ENCODE measurements at regions not wholly inside any gene's neighbourhood (a gene's known extent, or its start where the extent isn't known, plus 50 kb on each side); places are given as distances from the start of the nearest gene placed in this dataset.

DNA sequence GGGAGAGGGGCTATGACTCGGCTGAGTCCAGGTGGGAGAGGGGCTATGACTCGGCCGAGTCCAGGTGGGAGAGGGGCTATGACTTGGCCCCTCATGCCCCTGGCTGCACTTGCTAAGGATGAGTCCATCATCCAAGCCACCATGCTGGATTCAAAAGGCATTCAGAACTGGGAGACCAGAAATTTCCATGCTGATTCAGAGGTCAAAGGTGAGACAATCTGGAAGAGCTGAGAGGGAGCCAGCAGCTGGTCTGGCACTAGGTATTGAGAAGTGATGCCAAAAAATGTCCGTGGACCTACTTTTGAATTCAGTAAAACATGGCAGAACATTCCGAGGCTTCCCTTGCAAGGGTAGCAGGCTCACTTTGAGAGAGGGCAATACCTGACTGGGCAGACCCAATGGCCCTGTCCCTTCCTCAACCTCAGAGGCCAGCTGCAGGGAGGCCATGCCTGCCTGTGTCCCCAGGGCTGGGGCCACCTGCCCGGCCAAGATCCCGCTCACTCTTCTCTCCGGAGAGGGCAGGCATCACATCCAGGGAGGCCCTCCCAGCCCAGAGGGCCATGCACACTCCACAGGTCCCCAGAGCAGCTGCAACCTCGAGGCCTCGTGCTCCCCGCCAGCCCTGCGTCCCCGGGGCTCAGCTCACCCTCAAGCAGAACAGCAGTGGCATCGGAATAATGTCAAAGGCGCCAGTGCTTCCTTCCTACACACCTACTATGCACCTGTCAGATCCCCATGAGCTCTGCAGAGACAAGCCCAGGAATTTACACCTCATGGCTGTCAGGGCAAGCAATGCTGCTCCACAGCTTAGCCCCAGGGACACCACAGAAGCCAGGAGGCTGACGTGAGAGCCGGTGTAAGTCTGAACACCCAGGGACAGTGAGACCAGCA is 80.2 kb upstream of the GPC1 start:
- TF ChIP-seq, protein P1, sequence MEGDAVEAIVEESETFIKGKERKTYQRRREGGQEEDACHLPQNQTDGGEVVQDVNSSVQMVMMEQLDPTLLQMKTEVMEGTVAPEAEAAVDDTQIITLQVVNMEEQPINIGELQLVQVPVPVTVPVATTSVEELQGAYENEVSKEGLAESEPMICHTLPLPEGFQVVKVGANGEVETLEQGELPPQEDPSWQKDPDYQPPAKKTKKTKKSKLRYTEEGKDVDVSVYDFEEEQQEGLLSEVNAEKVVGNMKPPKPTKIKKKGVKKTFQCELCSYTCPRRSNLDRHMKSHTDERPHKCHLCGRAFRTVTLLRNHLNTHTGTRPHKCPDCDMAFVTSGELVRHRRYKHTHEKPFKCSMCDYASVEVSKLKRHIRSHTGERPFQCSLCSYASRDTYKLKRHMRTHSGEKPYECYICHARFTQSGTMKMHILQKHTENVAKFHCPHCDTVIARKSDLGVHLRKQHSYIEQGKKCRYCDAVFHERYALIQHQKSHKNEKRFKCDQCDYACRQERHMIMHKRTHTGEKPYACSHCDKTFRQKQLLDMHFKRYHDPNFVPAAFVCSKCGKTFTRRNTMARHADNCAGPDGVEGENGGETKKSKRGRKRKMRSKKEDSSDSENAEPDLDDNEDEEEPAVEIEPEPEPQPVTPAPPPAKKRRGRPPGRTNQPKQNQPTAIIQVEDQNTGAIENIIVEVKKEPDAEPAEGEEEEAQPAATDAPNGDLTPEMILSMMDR (IDR thresholded peaks at IDR 0.05) = no peak
- TF ChIP-seq EZH2phosphoT487 (IDR thresholded peaks at IDR 0.05) (no peak), EZH2 (IDR thresholded peaks at IDR 0.05) (no peak)
